H54 (cell line): ENCODE measurements at regions not wholly inside any gene's neighbourhood (a gene's known extent, or its start where the extent isn't known, plus 50 kb on each side); places are given as distances from the start of the nearest gene placed in this dataset.

Experiments
- DNase-seq: peaks from one replicate; pipeline ENCODE4 v3.0.0; 2011; ENCODE audit warnings: low spot score, mixed read lengths; ENCODE audit not compliant: insufficient read length
- FAIRE-seq: peaks from 3 replicates; lab custom pipeline; 2011; peaks lifted over from hg19 to GRCh38; lab: Jason Lieb, UNC
- POLR2A ChIP-seq: IDR thresholded peaks from 2 replicates; pipeline ENCODE4 v1.6.1; 2011; ENCODE audit warnings: low read depth, mild to moderate bottlenecking, low read length

GRCh38 chr12:94793191-94793595, 142.8 kb upstream of the TMCC3 start:
- FAIRE-seq (no peak), DNase-seq (no peak)
- TF ChIP-seq POLR2A: no peak

- no peak for DNase-seq
- no peak for FAIRE-seq
- TF ChIP-seq POLR2A: no peak
Measured at GRCh38 chr12:94792693-94793092, 142.3 kb upstream of the TMCC3 start.

- no peak for TF ChIP-seq POLR2A
- no peak for FAIRE-seq
- no peak for DNase-seq
Measured at GRCh38 chr12:94791933-94792332, 141.6 kb upstream of the TMCC3 start.

GRCh38 chr12:94790825-94791224, 140.5 kb upstream of the TMCC3 start:
- FAIRE-seq: no peak
- no peak for DNase-seq

GRCh38 chr12:94790370-94790769, 140.0 kb upstream of the TMCC3 start:
- DNase-seq (no peak), FAIRE-seq (no peak)
- no peak for TF ChIP-seq POLR2A

More at GRCh38 chr12:94790825-94791224, 140.5 kb upstream of the TMCC3 start:
- no peak for TF ChIP-seq POLR2A

GRCh38 chr12:94789510-94790225, 139.3 kb upstream of the TMCC3 start:
- TF ChIP-seq POLR2A: no peak
- FAIRE-seq (no peak), DNase-seq (no peak)

GRCh38 chr12:94788298-94788697, 137.9 kb upstream of the TMCC3 start:
- no peak for TF ChIP-seq POLR2A
- no peak for DNase-seq
- no peak for FAIRE-seq

GRCh38 chr12:94786906-94787305, 136.5 kb upstream of the TMCC3 start:
- DNase-seq (no peak), FAIRE-seq (no peak)
- TF ChIP-seq POLR2A: no peak

GRCh38 chr12:94783862-94784261, 133.5 kb upstream of the TMCC3 start:
- no peak for DNase-seq
- FAIRE-seq: no peak
- TF ChIP-seq POLR2A: no peak

GRCh38 chr12:94783343-94783742, 133.0 kb upstream of the TMCC3 start:
- TF ChIP-seq POLR2A: no peak
- DNase-seq: no peak
- no peak for FAIRE-seq

GRCh38 chr12:94781835-94782234, 131.5 kb upstream of the TMCC3 start:
- FAIRE-seq (no peak), DNase-seq (no peak)
- TF ChIP-seq POLR2A: no peak

- FAIRE-seq (peak; percentile 62), DNase-seq (no peak)
- TF ChIP-seq POLR2A: no peak
Measured at GRCh38 chr12:94779485-94779884, 129.1 kb upstream of the TMCC3 start.

- TF ChIP-seq POLR2A: no peak
- DNase-seq: no peak
- FAIRE-seq: no peak
Measured at GRCh38 chr12:94777936-94778335, 127.6 kb upstream of the TMCC3 start.

- FAIRE-seq (no peak), DNase-seq (no peak)
- TF ChIP-seq POLR2A: no peak
Measured at GRCh38 chr12:94775710-94776109, 125.4 kb upstream of the TMCC3 start.

- FAIRE-seq (no peak), DNase-seq (no peak)
- TF ChIP-seq POLR2A: no peak
Measured at GRCh38 chr12:94771741-94772140, 121.4 kb upstream of the TMCC3 start.
